H1 (cell line): ENCODE measurements at regions not wholly inside any gene's neighbourhood (a gene's known extent, or its start where the extent isn't known, plus 50 kb on each side); places are given as distances from the start of the nearest gene placed in this dataset.
A peak's percentile ranks its signal among the peaks of the same experiment; 100 is the strongest.

Experiments
- CTCF ChIA-PET: fragments of 300-600 bp; sonication (Branson Sonifier 250); formaldehyde crosslinking; loops from one replicate; lab custom pipeline; 2021; ENCODE audit not compliant: partially characterized antibody; lab: Charles Lee
- POLR2A ChIA-PET: fragments of 300-600 bp; sonication (Branson Sonifier 250); formaldehyde crosslinking; loops from one replicate; lab custom pipeline; 2021; ENCODE audit warnings: inconsistent platforms; ENCODE audit not compliant: partially characterized antibody; lab: Charles Lee
- DNase-seq, 2 experiments: peaks; one replicate each; pipeline versions ENCODE4 v3.0.0 to v3.0.0-alpha.2; 2010 to 2022; ENCODE audit warnings: low spot score in 2 of 2, low read depth in 1 of 2, mixed read lengths in 1 of 2
- FAIRE-seq: peaks from 2 replicates; lab custom pipeline; 2011; peaks lifted over from hg19 to GRCh38; lab: Jason Lieb, UNC
- H2AFZ ChIP-seq: 2 replicates; pipeline ENCODE4 v1.8.1; 2012; ENCODE audit warnings: low read length, inconsistent platforms
- H2AK5ac ChIP-seq: 2 replicates; pipeline ENCODE4 v1.6.1; 2013; ENCODE audit warnings: low read depth, low read length
- H2BK120ac ChIP-seq: replicated peaks from 2 replicates; pipeline ENCODE3; 2013; ENCODE audit warnings: low read depth, low read length, inconsistent platforms
- H2BK12ac ChIP-seq: 2 replicates; pipeline ENCODE4 v1.6.1; 2013; ENCODE audit warnings: low read depth, low read length
- H2BK15ac ChIP-seq: 2 replicates; pipeline ENCODE4 v1.6.1; 2013; ENCODE audit warnings: low read length
- H2BK20ac ChIP-seq: 2 replicates; pipeline ENCODE4 v1.6.1; 2013; ENCODE audit warnings: low read length
- H2BK5ac ChIP-seq: 2 replicates; pipeline ENCODE4 v1.6.1; 2013; ENCODE audit warnings: low read depth, low read length
- H3K14ac ChIP-seq: 2 replicates; pipeline ENCODE4 v1.6.1; 2013; ENCODE audit warnings: inconsistent platforms; ENCODE audit not compliant: insufficient read length
- H3K18ac ChIP-seq: 2 replicates; pipeline ENCODE4 v1.6.1; 2013; ENCODE audit warnings: low read length; ENCODE audit errors: extremely low read depth
- H3K23ac ChIP-seq: 2 replicates; pipeline ENCODE4 v1.6.1; 2013; ENCODE audit warnings: inconsistent platforms; ENCODE audit not compliant: insufficient read length
- H3K23me2 ChIP-seq: 2 replicates; pipeline ENCODE4 v1.6.1; 2013; ENCODE audit warnings: low read depth, low read length
- H3K27ac ChIP-seq: 2 replicates; pipeline ENCODE4 v1.6.1; 2011; ENCODE audit warnings: low read depth, low read length, inconsistent platforms
- H3K27me3 ChIP-seq, 4 experiments: replicated peaks in 1 of 4; 1 replicate in 1 of 4; 2 replicates in 3 of 4; pipeline versions ENCODE4 v1.6.1 to v1.8.1; 2011 to 2013; ENCODE audit warnings: low read length in 3 of 4, mild to moderate bottlenecking in 3 of 4, inconsistent platforms in 2 of 4, mixed read lengths in 2 of 4, moderate library complexity in 1 of 4; ENCODE audit not compliant: control insufficient read depth in 3 of 4, insufficient read depth in 3 of 4; ENCODE audit errors: extremely low read depth in 1 of 4
- H3K36me3 ChIP-seq, 4 experiments: 2 replicates each; pipeline versions ENCODE4 v1.6.1 to v1.8.1; 2011 to 2013; ENCODE audit warnings: mild to moderate bottlenecking in 4 of 4, low read length in 3 of 4, moderate library complexity in 2 of 4, control low read depth in 1 of 4, inconsistent platforms in 1 of 4; ENCODE audit not compliant: insufficient read depth in 4 of 4, control insufficient read depth in 2 of 4
- H3K4ac ChIP-seq: replicated peaks from 2 replicates; pipeline ENCODE3; 2013; ENCODE audit warnings: low read length, low read depth, mixed read lengths, inconsistent platforms; ENCODE audit not compliant: insufficient read length
- H3K4me1 ChIP-seq, 4 experiments: replicated peaks in 1 of 4; 1 replicate in 1 of 4; 2 replicates in 3 of 4; pipeline versions ENCODE4 v1.6.1 to v1.8.1; 2011 to 2013; ENCODE audit warnings: low read length in 3 of 4, inconsistent platforms in 2 of 4, mixed read lengths in 1 of 4; ENCODE audit not compliant: insufficient read depth in 4 of 4, control insufficient read depth in 3 of 4
- H3K4me2 ChIP-seq, 2 experiments: 2 replicates each; pipeline versions ENCODE4 v1.6.1 to v1.8.1; 2011 to 2013; ENCODE audit warnings: low read depth in 2 of 2, low read length in 2 of 2, control low read depth in 1 of 2, inconsistent platforms in 1 of 2, mild to moderate bottlenecking in 1 of 2; ENCODE audit not compliant: insufficient read depth in 1 of 2
- H3K4me3 ChIP-seq, 4 experiments: fragments of 200-600, 300-600 bp in 1 of 4; sonication (generic), shearing (Covaris generic), sonication (Bioruptor Twin) in 1 of 4; 2 replicates each; pipeline versions ENCODE4 v1.5.1 to v1.8.1; 2011 to 2016; ENCODE audit warnings: low read length in 4 of 4, low read depth in 3 of 4, control low read depth in 2 of 4, inconsistent platforms in 2 of 4, mild to moderate bottlenecking in 2 of 4, mixed read lengths in 1 of 4, moderate library complexity in 1 of 4; ENCODE audit not compliant: insufficient read depth in 2 of 4; ENCODE audit errors: extremely low read depth in 1 of 4
- H3K56ac ChIP-seq: replicated peaks from 2 replicates; pipeline ENCODE3; 2013; ENCODE audit warnings: low read depth, mild to moderate bottlenecking, mixed read lengths, low read length, inconsistent platforms; ENCODE audit not compliant: insufficient read length
- H3K79me1 ChIP-seq: 2 replicates; pipeline ENCODE4 v1.6.1; 2013; ENCODE audit warnings: low read depth, low read length, control low read depth
- H3K79me2 ChIP-seq, 2 experiments: 2 replicates each; pipeline versions ENCODE4 v1.6.1 to v1.8.1; 2012 to 2013; ENCODE audit warnings: low read length in 2 of 2, mild to moderate bottlenecking in 2 of 2, inconsistent platforms in 1 of 2; ENCODE audit not compliant: insufficient read depth in 2 of 2, control insufficient read depth in 1 of 2
- H3K9ac ChIP-seq, 4 experiments: replicated peaks in 1 of 4; 1 replicate in 1 of 4; 2 replicates in 3 of 4; pipeline versions ENCODE4 v1.6.1 to v1.8.1; 2011 to 2013; ENCODE audit warnings: low read depth in 3 of 4, low read length in 3 of 4, control low read depth in 2 of 4, mild to moderate bottlenecking in 2 of 4, moderate library complexity in 2 of 4, inconsistent platforms in 1 of 4; ENCODE audit errors: extremely low read depth in 1 of 4
- H3K9me3 ChIP-seq, 2 experiments: 2 replicates each; pipeline versions ENCODE4 v1.6.1 to v1.8.1; 2012 to 2013; ENCODE audit warnings: mild to moderate bottlenecking in 2 of 2, moderate library complexity in 2 of 2, control low read depth in 1 of 2, inconsistent platforms in 1 of 2, low read depth in 1 of 2, low read length in 1 of 2, mixed read lengths in 1 of 2; ENCODE audit not compliant: insufficient read depth in 2 of 2
- H4K20me1 ChIP-seq, 2 experiments: replicated peaks in 1 of 2; 2 replicates each; pipeline versions ENCODE3 to v1.8.1; 2011 to 2013; ENCODE audit warnings: inconsistent platforms in 2 of 2, low read length in 2 of 2, mild to moderate bottlenecking in 1 of 2; ENCODE audit not compliant: insufficient read depth in 2 of 2, control insufficient read depth in 1 of 2
- H4K5ac ChIP-seq: 2 replicates; pipeline ENCODE4 v1.6.1; 2013; ENCODE audit warnings: low read length, low read depth, mixed read lengths, inconsistent platforms; ENCODE audit not compliant: insufficient read length
- H4K8ac ChIP-seq: 2 replicates; pipeline ENCODE4 v1.8.0; 2013; ENCODE audit warnings: mild to moderate bottlenecking, moderate library complexity, low read length, inconsistent platforms; ENCODE audit not compliant: insufficient read depth; ENCODE audit errors: extremely low read depth
- H4K91ac ChIP-seq: replicated peaks from 2 replicates; pipeline ENCODE3; 2013; ENCODE audit warnings: low read length, mixed read lengths, inconsistent platforms; ENCODE audit not compliant: insufficient read length
- POLR2AphosphoS5 ChIP-seq: IDR thresholded peaks from 2 replicates; pipeline ENCODE4 v1.6.1; 2011; ENCODE audit warnings: low read depth, low read length
- SP1 ChIP-seq: IDR thresholded peaks from 2 replicates; pipeline ENCODE4 v1.6.1; 2011; ENCODE audit warnings: low read depth, low read length
- SP2 ChIP-seq: IDR thresholded peaks from 2 replicates; pipeline ENCODE4 v1.6.1; 2012; ENCODE audit warnings: mild to moderate bottlenecking, low read length, inconsistent platforms
- WGBS, 2 experiments: shearing (Covaris generic) in 1 of 2; methylation state at CpG; one replicate each; pipeline versions ENCODE4 v1.1.6 to v1.1.7; 2013 to 2015; ENCODE audit warnings: low lambda C conversion rate in 2 of 2, mixed read lengths in 2 of 2, inconsistent platforms in 1 of 2, low coverage in 1 of 2, missing lambda C conversion rate in 1 of 2; ENCODE audit not compliant: insufficient replicate concordance in 2 of 2, insufficient coverage in 1 of 2, insufficient read length in 1 of 2; ENCODE audit errors: extremely low coverage in 1 of 2, missing lambda C conversion rate in 1 of 2; 5-methylcytosine and 5-hydroxymethylcytosine counted together

DNA sequence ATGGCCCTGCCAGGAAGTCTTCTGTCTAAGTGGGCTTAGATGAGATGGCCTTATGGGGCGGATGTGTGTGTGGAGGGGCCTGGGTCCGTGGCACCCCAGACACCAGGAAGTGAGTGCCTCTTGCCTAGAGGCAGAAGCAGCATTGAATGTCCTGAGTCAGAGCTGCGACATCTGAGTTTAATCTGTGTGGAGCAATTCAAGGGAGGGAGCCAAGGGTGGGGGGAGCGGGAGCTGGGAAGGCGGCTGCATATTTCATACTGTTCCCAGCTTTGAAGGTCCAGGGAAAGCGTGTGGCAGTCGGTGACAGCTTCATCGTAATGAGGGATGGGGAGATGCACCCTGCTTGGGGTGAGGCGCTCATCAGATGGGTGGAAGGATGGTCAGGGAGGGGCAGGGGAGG is 73.5 kb upstream of the THY1 start:
- FAIRE-seq (no peak), DNase-seq (no peak)
- H3K79me2 ChIP-seq: no peaks in the 10 kb centered on the region
- no peaks in the 10 kb centered on the region for H3K36me3 ChIP-seq
- no peak overlapping the region for H3K4ac ChIP-seq
- peak overlapping the region; percentile 65; the same call in 1 of the 2 replicates for H2BK12ac ChIP-seq
- H3K23me2 ChIP-seq: no peaks in the 10 kb centered on the region
- no peak overlapping the region for H4K91ac ChIP-seq
- H3K14ac ChIP-seq: no peak overlapping the region
- H2BK15ac ChIP-seq: peak overlapping the region; percentile 53; the same call in 1 of the 2 replicates
- H3K18ac ChIP-seq: peak overlapping the region; percentile 64
- no peak overlapping the region for H3K56ac ChIP-seq
- ChIA-PET CTCF (interaction anchor here (0.6 to 7.5 kb wide), 9 partner anchors 14 to 233 kb away, joined by 3 to 79 read pairs (median 4); partner anchors contain the start of gene NECTIN1), POLR2A (no interaction called here)
- H3K9ac ChIP-seq: no peak overlapping the region
- peaks cover 0 to 3% of the 10 kb centered on the region in 2 experiments for H4K20me1 ChIP-seq
- no peak overlapping the region for H2AFZ ChIP-seq
- H3K27ac ChIP-seq: no peak overlapping the region
- H4K8ac ChIP-seq: no peak overlapping the region
- H3K4me3 ChIP-seq: peak overlapping the region in 1 of 4 experiments; percentile 18; a peak in 1 of 8 replicates
- no peaks in the 10 kb centered on the region for H3K79me1 ChIP-seq
- no peaks in the 10 kb centered on the region for H3K9me3 ChIP-seq
- peak overlapping the region; percentile 57; the same call in 1 of the 2 replicates for H2BK5ac ChIP-seq
- peaks cover 5 to 28% (median 14%) of the 10 kb centered on the region in 4 experiments for H3K4me1 ChIP-seq
- no peak overlapping the region for H4K5ac ChIP-seq
- TF ChIP-seq SP2 (no peak), SP1 (no peak), POLR2AphosphoS5 (no peak)
- H3K23ac ChIP-seq: no peak overlapping the region
- peak overlapping the region; percentile 49 to 55; a peak in 2 of 4 replicates for H3K4me2 ChIP-seq
- no peaks in the 10 kb centered on the region for H3K27me3 ChIP-seq
- H2BK120ac ChIP-seq: no peak overlapping the region
- 74% methylated on average over 4 of the region's 9 CpGs; no CpG with 5 or more reads in 1 of the 2 experiments for WGBS, 2 experiments
- 0 out of 2 replicates have a peak overlapping the region, but pooled peaks have one; percentile 34 for H2BK20ac ChIP-seq
- no peak overlapping the region for H2AK5ac ChIP-seq
